Left lung (tissue), 4 donors: ENCODE measurements at regions not wholly inside any gene's neighbourhood (a gene's known extent, or its start where the extent isn't known, plus 50 kb on each side); places are given as distances from the start of the nearest gene placed in this dataset.

Experiments used
- ATAC-seq: fragments of 200-7000 bp; cut with Tn5 transposase; one replicate; pipeline ENCODE4 v1.9.1; 2020; ENCODE audit warnings: moderate library complexity
- DNase-seq, 4 donors: peaks; one replicate each; pipeline ENCODE4 v3.0.0-alpha.2; 2013 to 2020
- H3K27ac ChIP-seq, 2 donors: fragments of 200-600 bp; sonication (generic) in 1 of 2; one replicate each; pipeline versions ENCODE4 v1.5.0 to v1.8.0; 2020 to 2021
- H3K27me3 ChIP-seq, 2 donors: fragments of 200-600 bp; sonication (generic) in 1 of 2; one replicate each; pipeline versions ENCODE4 v1.5.0 to v1.8.0; 2020 to 2021
- H3K36me3 ChIP-seq, 2 donors: fragments of 200-600 bp; sonication (generic) in 1 of 2; one replicate each; pipeline versions ENCODE4 v1.5.0 to v1.8.0; 2020 to 2021
- H3K4me1 ChIP-seq, 2 donors: fragments of 200-600 bp; one replicate each; pipeline ENCODE4 v1.8.0; 2021
- H3K4me3 ChIP-seq, 2 donors: fragments of 200-600 bp; sonication (generic) in 1 of 2; one replicate each; pipeline versions ENCODE4 v1.5.0 to v1.8.0; 2020 to 2021; ENCODE audit warnings: mild to moderate bottlenecking in 1 of 2
- H3K9me3 ChIP-seq, 2 donors: fragments of 200-600 bp; sonication (generic) in 1 of 2; one replicate each; pipeline versions ENCODE4 v1.5.0 to v1.8.0; 2020 to 2021
- CTCF ChIP-seq, 2 donors: fragments of 200-600 bp; sonication (generic) in 1 of 2; IDR thresholded peaks; one replicate each; pipeline versions ENCODE4 v1.5.0 to v1.8.0; 2021; ENCODE audit warnings: antibody characterized with exemption in 2 of 2
- intact Hi-C, 2 donors: fragments of 100-400 bp; cut with DNase I; formaldehyde crosslinking; loops; one replicate each; pipeline versions ENCODE4 v1.11.2 to v1.14.2; 2022
- donor health status: DM: no; HTN: yes; CAD: no.
- donor health status: DM: no; HTN: no; CAD: no.

- H3K4me1 ChIP-seq: no peaks in the 10 kb centered on the region
- H3K9me3 ChIP-seq: no peaks in the 10 kb centered on the region
- H3K36me3 ChIP-seq: no peaks in the 10 kb centered on the region
- peak; percentile 18 for ATAC-seq
- intact Hi-C loops: no loop called here
- H3K27ac ChIP-seq: no peak overlapping the region
- peaks cover 0 to 39% of the 10 kb centered on the region in 2 donors for H3K27me3 ChIP-seq
- peak in 1 of 4 donors; percentile 10 for DNase-seq
- TF ChIP-seq CTCF (IDR thresholded peaks at IDR 0.05): no peak
- no peak overlapping the region for H3K4me3 ChIP-seq
Measured at GRCh38 chr1:5690898-5691297, 301.3 kb downstream of the NPHP4 start.

- Histone ChIP-seq H3K4me3 (no peak overlapping the region), H3K27ac (no peak overlapping the region), H3K4me1 (no peaks in the 10 kb centered on the region), H3K36me3 (no peaks in the 10 kb centered on the region), H3K9me3 (no peaks in the 10 kb centered on the region), H3K27me3 (peaks cover 0 to 45% of the 10 kb centered on the region in 2 donors)
- DNase-seq (no peak), ATAC-seq (no peak)
- intact Hi-C loops: no loop called here
- no peak for TF ChIP-seq CTCF (IDR thresholded peaks at IDR 0.05)
Measured at GRCh38 chr1:5690291-5690690, 301.9 kb downstream of the NPHP4 start.

GRCh38 chr1:5688081-5689077 lies 303.8 kb downstream of the NPHP4 start:
- ATAC-seq (no peak), DNase-seq (no peak)

GRCh38 chr1:5686925-5687706 lies 305.1 kb downstream of the NPHP4 start:
- H3K4me1 ChIP-seq: no peaks in the 10 kb centered on the region
- H3K4me3 ChIP-seq: no peak overlapping the region
- H3K27ac ChIP-seq: no peak overlapping the region
- no peak for TF ChIP-seq CTCF (IDR thresholded peaks at IDR 0.05)
- ATAC-seq (no peak), DNase-seq (no peak)
- H3K27me3 ChIP-seq: peaks cover 0 to 55% of the 10 kb centered on the region in 2 donors
- no peaks in the 10 kb centered on the region for H3K9me3 ChIP-seq
- no peaks in the 10 kb centered on the region for H3K36me3 ChIP-seq
- intact Hi-C loops: no loop called here

More at GRCh38 chr1:5688081-5689077, 303.8 kb downstream of the NPHP4 start:
- Histone ChIP-seq H3K4me3 (no peak overlapping the region), H3K27me3 (peaks cover 0 to 55% of the 10 kb centered on the region in 2 donors), H3K36me3 (no peaks in the 10 kb centered on the region), H3K4me1 (no peaks in the 10 kb centered on the region), H3K27ac (no peak overlapping the region), H3K9me3 (no peaks in the 10 kb centered on the region)
- intact Hi-C loops: no loop called here
- TF ChIP-seq CTCF (IDR thresholded peaks at IDR 0.05): no peak

GRCh38 chr1:5686195-5686594 lies 306.0 kb downstream of the NPHP4 start:
- Histone ChIP-seq H3K4me3 (no peak overlapping the region), H3K27me3 (peaks cover 0 to 55% of the 10 kb centered on the region in 2 donors), H3K36me3 (no peaks in the 10 kb centered on the region), H3K4me1 (no peaks in the 10 kb centered on the region), H3K27ac (no peak overlapping the region), H3K9me3 (no peaks in the 10 kb centered on the region)
- no peak for DNase-seq
- intact Hi-C loops: no loop called here
- no peak for TF ChIP-seq CTCF (IDR thresholded peaks at IDR 0.05)
- no peak for ATAC-seq
